CD4-positive, alpha-beta T cell treated with Interleukin-1 beta for 1 hour (primary cell): ENCODE measurements at regions not wholly inside any gene's neighbourhood (a gene's known extent, or its start where the extent isn't known, plus 50 kb on each side); places are given as distances from the start of the nearest gene placed in this dataset.
"Not testable (repeated sequence)": the region's sequence is repeated elsewhere in the genome, so short reads cannot be mapped to it uniquely, and the experiment has no call there.

Experiments used
- DNase-seq, 2 donors: peaks; one replicate each; pipeline ENCODE4 v3.0.0-alpha.2; 2020 to 2022

DNA sequence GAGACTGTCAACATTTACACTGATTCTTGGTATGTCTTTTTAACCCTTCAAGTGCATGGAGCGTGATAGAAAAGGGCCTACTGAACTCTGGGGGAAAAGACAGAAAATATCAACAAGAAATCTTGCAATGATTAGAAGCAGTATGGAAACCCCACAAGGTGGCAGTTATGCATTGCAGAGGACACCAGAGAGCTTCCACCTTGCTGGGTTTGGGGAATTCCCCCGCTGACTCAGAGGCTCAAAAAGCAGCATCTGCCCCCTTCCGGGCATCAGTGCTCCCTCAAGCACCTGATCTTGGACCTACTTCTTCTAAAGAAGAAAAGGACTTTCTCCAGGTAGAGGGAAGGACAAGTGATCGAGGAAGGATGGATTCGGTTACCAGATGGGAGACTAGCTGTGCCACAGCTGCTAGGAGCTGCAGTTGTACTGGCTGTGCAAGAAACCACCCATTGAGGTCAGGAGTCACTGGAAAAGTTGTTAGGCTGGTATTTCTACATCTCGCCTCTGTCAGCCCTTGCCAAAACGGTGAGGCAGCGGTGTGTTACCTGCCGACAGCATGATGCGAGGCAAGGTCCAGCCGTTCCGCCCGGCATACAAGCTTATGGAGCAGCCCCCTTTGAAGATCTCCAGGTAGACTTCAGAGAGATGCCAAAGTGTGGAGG is 102.8 kb upstream of the OSBPL11 start:
- DNase-seq: peak; percentile 30 to 35

- no peak for DNase-seq
These were observed 120.4 kb upstream of the OSBPL11 start for GRCh38 chr3:125715651-125716050.

GRCh38 chr3:125732151-125732550 is 136.9 kb upstream of the OSBPL11 start:
- DNase-seq: not testable (repeated sequence)

DNA sequence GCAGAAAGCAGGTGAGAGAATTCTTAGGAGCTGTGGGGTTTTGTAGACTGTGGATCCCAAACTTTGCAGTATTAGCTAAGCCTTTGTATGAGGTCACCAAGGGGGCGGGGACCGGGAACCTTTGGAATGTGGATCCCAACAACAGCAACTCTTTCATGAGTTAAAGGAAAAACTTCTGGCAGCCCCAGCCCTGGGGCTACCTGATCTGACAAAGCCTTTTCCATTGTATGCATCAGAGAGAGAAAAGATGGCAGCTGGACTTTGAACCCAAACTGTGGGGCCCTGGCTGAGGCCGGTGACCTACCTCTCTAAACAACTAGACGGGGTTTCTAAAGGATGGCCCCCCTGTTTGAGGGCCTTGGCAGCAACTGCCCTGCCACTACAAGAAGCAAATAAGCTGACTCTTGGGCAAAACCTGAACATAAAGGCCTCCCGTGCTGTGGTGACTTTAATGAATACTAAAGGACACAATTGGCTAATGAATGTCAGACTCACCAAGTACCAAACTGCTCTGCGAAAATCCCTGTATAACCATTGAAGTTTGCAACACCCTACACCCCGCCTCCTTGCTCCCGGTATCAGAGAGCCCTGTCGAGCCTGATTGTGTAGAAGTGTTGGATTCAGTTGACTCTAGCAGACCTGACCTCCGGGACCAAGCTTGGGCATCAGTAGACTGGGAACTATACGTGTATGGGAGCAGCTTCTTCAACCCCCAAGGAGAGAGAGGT is 146.9 kb upstream of the OSBPL11 start:
- not testable (repeated sequence) for DNase-seq

- DNase-seq: peak; percentile 7 to 49
These were observed 147.5 kb upstream of the OSBPL11 start for GRCh38 chr3:125742845-125743244.

DNA sequence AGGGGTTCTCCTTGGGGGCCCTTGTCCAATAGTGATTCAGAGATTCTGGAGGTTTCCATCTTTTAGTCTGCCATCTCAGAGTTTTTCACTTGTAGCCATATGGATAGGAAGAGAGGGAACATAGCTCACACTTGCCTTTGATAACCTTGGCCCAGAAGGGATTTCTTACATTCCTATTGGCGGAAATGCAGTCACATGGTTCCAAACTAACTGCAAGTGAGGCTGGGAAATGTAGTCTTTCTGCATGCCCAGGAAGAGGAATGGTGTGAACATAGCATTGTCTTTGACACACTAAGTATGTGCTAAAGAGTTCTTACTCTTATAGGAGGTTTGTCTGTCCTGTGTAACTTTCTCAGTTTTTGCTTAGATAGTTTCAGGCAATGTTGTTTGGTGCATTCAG is 161.8 kb upstream of the OSBPL11 start:
- peak in 1 of 2 donors; percentile 17 for DNase-seq

- not testable (repeated sequence) for DNase-seq
These were observed 163.4 kb upstream of the OSBPL11 start for GRCh38 chr3:125758641-125759130.

DNA sequence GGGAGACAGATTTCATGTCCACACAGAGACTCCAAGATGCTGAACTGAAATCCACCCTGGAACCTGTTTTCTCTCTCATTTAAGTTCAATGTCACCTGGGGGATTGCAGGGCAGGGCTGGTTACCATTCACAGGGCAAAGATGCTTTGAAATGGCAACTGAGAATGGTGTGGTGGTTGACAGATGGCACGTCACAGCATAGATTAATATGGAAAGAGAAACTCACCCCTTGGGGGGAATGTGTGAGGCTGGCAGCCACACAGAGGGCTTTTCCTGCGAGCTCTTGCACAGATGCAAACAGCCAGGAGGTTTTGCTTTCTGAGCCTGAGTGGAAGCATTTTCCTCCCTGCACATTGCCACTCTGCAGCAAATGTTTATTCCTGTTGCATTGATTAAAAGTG is 167.3 kb upstream of the OSBPL11 start:
- DNase-seq: not testable (repeated sequence)

DNA sequence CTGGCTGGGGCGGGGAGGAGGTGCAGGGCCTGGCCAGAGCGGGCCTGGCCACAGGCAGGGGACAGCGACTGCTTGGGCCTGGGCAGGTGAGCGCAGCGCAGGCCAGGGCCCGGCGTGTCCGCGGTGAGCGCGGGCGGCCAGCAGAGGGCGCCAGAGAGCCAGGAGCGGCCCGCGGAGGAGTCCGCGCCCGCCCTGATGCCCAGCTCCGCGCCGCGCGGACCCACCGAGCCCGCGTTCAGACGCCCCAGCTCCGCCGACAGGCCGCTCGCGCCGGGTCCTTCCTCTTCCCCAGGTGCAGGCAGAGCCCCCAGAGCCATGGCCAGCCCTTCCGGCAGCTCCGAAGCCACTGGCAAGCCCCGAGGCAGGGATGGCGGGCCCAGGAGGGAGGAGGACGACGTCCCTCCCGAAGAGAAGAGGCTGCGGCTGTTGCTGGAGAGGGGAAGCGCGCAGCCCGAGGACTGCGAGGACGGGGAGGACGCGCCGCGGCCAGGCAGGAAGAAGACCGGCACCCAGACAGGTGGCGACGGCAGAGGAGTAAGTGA is 171.1 kb upstream of the OSBPL11 start:
- DNase-seq: peak; percentile 68 to 69

DNA sequence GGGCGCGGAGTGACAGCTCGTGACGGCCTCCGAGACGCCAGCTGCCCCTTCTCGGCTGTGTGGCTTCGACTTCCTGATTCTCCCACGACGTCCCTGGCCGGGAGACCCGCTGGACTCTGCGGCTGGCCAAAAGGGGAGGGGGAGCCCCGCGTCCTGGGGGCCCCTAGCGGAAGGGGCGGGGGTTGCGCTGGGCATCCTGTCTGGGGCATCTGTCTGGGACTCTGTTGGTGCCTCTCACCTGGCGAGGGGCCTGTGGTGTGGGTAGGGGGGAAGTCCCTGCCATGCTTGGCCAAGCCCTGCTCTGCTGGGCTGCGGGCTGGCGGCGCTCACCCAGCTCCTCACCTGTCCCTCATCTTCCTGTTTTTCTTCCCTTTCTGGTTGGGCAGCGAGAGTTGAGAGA is 171.6 kb upstream of the OSBPL11 start:
- DNase-seq: peak; percentile 47 to 54

DNA sequence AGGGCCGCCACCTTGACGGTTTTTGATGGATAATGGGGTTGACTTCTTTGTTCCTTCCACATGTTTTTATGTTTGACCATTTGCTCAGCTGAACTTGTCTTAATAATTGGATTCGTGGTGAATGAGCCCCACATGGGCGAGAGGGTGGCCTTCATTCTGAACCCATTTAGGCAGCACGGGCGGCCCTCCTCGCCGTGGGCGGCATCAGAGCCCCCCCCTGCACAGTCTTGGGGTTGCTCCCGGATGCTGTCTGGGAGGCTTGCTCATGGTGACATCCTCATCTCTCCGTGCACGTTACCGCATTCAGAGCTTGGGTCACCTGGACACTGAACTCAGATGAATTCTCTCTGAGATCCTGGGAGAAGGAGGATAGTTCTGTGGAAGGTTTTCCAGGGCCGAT is 172.3 kb upstream of the OSBPL11 start:
- DNase-seq: no peak

GRCh38 chr3:125768821-125769220 is 173.5 kb upstream of the OSBPL11 start:
- DNase-seq: not testable (repeated sequence)

GRCh38 chr3:125771506-125771905 is 176.2 kb upstream of the OSBPL11 start:
- DNase-seq: not testable (repeated sequence)

GRCh38 chr3:125774433-125775034 is 179.2 kb upstream of the OSBPL11 start:
- not testable (repeated sequence) for DNase-seq

DNA sequence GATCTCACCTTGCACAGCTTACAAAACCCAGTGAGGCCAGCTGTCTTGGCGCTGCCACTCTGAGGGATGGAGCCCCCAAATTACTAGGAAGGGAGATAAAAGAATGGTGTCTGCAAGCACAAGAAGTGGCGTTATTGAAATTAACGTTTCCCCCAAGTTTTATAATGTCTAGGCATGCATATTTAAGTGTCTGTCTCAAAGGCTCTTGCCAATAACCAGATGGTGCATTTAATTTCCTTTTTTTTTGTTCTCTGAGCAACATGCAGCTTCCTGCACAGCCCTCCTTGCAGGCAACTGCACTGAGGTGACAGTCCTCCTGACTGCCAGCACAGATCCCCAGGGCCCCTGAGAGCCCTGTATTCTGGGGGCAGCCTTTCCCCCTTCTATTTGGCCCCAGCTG is 179.8 kb upstream of the OSBPL11 start:
- not testable (repeated sequence) for DNase-seq

GRCh38 chr3:125775606-125776294 is 180.5 kb upstream of the OSBPL11 start:
- DNase-seq: not testable (repeated sequence)

DNA sequence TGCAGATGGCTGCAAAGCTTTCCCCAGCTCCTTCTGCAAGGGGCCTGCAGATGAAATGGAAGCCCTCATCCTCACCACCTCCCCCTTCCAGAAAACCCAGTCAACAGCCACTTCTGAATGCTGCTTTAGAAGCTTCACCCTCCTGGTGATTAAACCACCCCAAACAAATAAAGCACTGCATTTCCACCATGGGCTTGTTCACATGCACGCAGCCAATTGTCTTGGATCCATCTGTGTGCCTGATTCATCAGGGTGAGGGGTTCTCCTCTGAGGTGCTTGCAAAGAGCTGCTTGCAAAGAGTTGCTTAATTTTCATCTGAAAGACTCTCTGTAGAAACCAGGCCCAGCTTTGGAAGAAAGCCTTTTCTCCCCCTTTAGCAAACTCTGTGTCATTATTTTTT is 184.0 kb upstream of the OSBPL11 start:
- not testable (repeated sequence) for DNase-seq

- not testable (repeated sequence) for DNase-seq
These were observed 184.6 kb upstream of the OSBPL11 start for GRCh38 chr3:125779918-125780317.

DNA sequence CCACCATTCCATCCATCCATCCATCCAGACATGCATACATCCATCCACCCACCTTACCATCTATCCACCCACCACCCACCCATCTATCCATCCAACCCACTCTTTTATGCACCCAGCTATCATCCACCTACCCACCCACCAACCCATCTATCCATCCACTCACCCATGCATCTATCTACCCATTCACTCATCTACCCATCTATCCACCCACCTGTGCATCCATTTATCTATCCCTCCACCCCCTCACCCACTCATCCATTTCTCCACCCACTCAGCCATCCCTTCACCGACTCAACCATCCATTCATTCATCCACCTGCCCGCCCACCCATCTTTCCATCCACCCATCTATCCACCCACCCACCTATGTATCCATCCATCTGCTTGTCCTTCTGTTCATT is 186.4 kb upstream of the OSBPL11 start:
- not testable (repeated sequence) for DNase-seq

- DNase-seq: not testable (repeated sequence)
These were observed 178.7 kb upstream of the ROPN1B start for GRCh38 chr3:125790312-125790711.

DNA sequence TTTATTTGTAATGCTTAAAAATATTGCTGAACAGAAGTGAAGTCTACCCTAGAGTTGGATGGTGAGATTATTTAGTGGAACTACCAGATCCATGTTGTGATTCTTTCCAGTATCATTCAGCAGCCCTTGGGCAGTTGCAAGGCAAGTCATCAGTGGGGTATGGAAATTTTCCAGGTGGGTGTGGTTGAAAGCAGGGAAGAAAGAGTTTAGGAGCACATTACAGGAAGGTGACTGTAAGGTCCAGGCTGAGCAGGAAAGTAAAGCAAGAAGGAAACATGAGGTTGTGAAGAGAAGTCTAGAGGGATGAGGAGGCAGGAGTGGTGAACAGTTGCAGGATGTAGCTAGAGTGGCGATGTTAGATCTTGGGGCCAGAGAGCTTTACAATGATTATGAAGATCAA is 178.0 kb upstream of the ROPN1B start:
- not testable (repeated sequence) for DNase-seq

DNA sequence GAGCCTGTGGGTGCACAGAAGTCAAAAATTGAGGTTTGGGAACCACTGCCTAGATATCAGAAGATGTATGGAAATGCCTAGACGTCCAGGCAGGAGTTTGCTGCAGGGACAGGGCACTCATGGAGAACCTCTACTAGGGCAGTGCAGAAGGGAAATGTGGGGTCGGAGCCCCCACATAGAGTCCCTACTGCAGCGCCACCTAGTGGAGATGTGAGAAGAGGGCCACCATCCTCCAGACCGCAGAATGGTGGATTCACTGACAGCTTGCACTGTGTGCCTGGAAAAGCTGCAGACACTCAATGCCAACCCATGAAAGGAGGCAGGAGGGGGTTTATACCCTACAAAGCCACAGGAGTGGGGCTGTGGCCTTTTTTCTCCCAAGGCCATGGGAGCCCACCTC is 159.0 kb upstream of the ROPN1B start:
- DNase-seq: not testable (repeated sequence)

DNA sequence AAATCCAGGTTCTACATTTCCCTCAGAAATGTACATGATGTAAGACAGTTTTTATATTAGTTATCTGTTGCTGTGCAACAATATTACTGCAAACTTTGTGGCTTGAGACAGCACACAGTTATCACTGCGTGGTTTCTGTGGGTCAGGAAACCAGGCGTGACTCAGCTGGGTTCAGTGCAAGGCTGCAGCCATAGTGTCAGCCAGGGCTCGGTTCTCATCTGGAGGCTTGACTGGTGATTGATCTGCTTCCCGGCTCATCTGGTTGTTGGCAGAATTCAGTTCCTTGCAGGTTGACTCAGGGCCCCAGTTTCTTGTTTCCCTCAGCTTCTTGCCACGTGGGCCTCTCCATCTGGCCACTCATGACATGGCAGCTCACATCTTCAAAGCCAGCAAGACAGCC is 146.8 kb upstream of the ROPN1B start:
- peak; percentile 47 to 51 for DNase-seq
